Endothelial cell (in vitro differentiated cells): ENCODE measurements at regions not wholly inside any gene's neighbourhood (a gene's known extent, or its start where the extent isn't known, plus 50 kb on each side); places are given as distances from the start of the nearest gene placed in this dataset.

Source experiments
- DNase-seq: peaks from one replicate; pipeline ENCODE4 v3.0.0; 2021; ENCODE audit warnings: low spot score
- H3K27ac Mint-ChIP-seq: one replicate; pipeline ENCODE4 v1.8.0; 2021; ENCODE audit warnings: mixed read lengths, inconsistent platforms; ENCODE audit not compliant: unreplicated experiment
- H3K27me3 Mint-ChIP-seq: one replicate; pipeline ENCODE4 v1.8.0; 2021; ENCODE audit warnings: mild to moderate bottlenecking, moderate library complexity, mixed read lengths, inconsistent platforms; ENCODE audit not compliant: unreplicated experiment
- H3K36me3 Mint-ChIP-seq: one replicate; pipeline ENCODE4 v1.8.0; 2021; ENCODE audit warnings: mild to moderate bottlenecking, low read depth, mixed read lengths, inconsistent platforms; ENCODE audit not compliant: unreplicated experiment
- H3K4me1 Mint-ChIP-seq: one replicate; pipeline ENCODE4 v1.8.0; 2021; ENCODE audit warnings: mild to moderate bottlenecking, mixed read lengths, inconsistent platforms; ENCODE audit not compliant: unreplicated experiment
- H3K4me3 Mint-ChIP-seq: one replicate; pipeline ENCODE4 v1.8.0; 2021; ENCODE audit warnings: mild to moderate bottlenecking, mixed read lengths, inconsistent platforms; ENCODE audit not compliant: unreplicated experiment
- H3K9me3 Mint-ChIP-seq: one replicate; pipeline ENCODE4 v1.8.0; 2021; ENCODE audit warnings: mixed read lengths, inconsistent platforms; ENCODE audit not compliant: unreplicated experiment
- TF ChIP-seq, protein P1 (sequence below): fragments of 200-600 bp; sonication (generic); IDR thresholded peaks from one replicate; pipeline ENCODE4 v1.5.0; 2021; ENCODE audit warnings: antibody characterized with exemption; ENCODE audit not compliant: unreplicated experiment

DNA sequence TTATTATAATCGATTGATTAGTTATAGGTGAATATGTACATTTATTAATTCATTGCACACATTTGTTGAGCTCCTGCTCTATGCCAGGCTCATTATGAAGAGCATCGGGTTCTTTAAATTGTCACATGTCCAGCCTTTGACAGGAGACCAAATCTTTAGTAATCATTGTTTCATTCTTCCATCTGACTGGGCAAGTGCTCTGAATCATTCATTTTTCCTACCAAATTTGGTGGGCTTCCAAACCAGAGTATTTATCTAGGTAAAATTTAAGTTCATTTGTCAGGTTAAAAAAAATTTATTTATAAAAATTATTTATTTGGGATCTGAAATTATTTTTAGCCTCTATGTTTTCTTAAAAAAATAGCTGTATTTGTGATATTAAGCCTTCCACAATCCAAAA lies 404.9 kb upstream of the MMS22L start:
- Mint-ChIP-seq H3K4me3 (no peak overlapping the region), H3K4me1 (peaks cover 5% of the 10 kb centered on the region), H3K36me3 (no peaks in the 10 kb centered on the region), H3K27ac (no peak overlapping the region), H3K27me3 (no peaks in the 10 kb centered on the region), H3K9me3 (no peaks in the 10 kb centered on the region)
- no peak for DNase-seq
- TF ChIP-seq, protein P1, sequence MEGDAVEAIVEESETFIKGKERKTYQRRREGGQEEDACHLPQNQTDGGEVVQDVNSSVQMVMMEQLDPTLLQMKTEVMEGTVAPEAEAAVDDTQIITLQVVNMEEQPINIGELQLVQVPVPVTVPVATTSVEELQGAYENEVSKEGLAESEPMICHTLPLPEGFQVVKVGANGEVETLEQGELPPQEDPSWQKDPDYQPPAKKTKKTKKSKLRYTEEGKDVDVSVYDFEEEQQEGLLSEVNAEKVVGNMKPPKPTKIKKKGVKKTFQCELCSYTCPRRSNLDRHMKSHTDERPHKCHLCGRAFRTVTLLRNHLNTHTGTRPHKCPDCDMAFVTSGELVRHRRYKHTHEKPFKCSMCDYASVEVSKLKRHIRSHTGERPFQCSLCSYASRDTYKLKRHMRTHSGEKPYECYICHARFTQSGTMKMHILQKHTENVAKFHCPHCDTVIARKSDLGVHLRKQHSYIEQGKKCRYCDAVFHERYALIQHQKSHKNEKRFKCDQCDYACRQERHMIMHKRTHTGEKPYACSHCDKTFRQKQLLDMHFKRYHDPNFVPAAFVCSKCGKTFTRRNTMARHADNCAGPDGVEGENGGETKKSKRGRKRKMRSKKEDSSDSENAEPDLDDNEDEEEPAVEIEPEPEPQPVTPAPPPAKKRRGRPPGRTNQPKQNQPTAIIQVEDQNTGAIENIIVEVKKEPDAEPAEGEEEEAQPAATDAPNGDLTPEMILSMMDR = no peak

DNA sequence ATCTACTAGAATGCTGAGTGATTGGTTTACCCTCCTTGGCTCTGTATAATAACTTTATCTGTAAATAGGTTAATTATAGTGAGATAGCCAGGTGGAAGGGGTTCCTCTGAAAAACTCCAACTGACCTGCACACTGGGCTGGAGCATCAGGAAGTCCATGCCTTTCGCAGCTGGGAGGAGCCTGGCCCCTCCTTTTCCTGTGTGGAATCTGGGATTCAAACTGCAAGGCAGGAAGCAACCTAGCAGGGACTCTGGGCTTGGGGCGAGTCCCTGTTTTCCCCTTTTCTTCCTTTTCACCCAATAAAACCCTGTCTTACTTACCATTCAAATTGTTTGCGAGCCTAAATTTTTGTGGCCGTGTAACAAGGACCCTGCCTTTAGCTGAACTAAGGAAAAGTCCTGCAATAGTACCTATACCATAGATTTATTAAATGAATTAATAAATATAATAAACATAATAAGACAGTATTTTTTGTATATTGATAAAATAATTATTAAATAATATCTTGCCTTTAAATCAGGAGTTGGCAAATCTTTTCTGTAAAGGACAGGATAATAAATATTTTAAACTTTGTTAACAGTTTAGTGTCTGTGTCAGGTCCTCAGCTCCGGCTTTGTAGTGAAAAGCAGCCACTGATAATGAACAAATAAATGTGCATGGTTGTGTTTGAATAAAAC lies 406.2 kb upstream of the MMS22L start:
- TF ChIP-seq, protein P1 = no peak
- DNase-seq = no peak
- no peak overlapping the region for H3K27ac Mint-ChIP-seq
- H3K9me3 Mint-ChIP-seq = no peaks in the 10 kb centered on the region
- H3K27me3 Mint-ChIP-seq = no peaks in the 10 kb centered on the region
- peaks cover 5% of the 10 kb centered on the region for H3K4me1 Mint-ChIP-seq
- no peaks in the 10 kb centered on the region for H3K36me3 Mint-ChIP-seq
- no peak overlapping the region for H3K4me3 Mint-ChIP-seq

DNA sequence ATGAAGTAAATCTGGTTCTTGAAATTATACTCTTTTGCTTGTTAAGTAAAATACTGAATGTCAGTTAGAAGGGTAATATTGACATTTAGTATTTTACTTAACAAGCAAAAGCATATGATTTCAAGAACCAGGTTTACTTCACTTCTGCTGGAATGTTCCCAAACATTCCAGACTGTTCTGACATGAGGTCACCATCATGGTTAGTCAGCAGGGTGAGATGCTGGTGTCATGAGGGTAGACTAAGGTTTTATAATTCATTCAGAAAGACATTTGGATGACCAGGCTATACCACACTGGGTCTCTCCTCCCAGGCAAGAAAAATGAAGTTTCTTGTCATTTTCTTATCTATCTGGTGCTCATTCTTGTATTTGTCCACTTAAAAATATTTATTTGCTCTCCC lies 414.4 kb upstream of the MMS22L start:
- no peaks in the 10 kb centered on the region for H3K4me1 Mint-ChIP-seq
- no peaks in the 10 kb centered on the region for H3K9me3 Mint-ChIP-seq
- H3K36me3 Mint-ChIP-seq = no peaks in the 10 kb centered on the region
- no peaks in the 10 kb centered on the region for H3K27me3 Mint-ChIP-seq
- no peak overlapping the region for H3K4me3 Mint-ChIP-seq
- no peak overlapping the region for H3K27ac Mint-ChIP-seq
- no peak for DNase-seq
- TF ChIP-seq, protein P1 = no peak

DNA sequence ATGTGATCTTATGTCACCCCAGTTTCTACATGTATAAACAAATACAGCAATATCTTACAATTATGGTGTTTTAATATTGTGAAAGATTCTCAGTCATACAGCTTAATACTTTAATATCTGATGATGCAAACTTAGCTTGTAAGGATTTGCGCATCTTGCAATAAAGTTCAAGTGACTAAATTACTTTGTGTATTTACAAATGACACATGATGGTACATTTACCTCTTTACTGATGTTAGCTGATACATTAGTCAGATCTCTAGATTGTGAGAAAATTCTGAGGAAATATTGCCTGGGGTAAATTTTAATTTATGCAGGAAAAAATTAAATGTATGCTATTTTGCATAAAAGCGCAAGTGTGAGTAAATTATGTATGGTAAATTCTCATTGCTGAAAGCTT lies 418.8 kb upstream of the MMS22L start:
- H3K4me1 Mint-ChIP-seq = no peaks in the 10 kb centered on the region
- H3K27ac Mint-ChIP-seq = no peak overlapping the region
- H3K4me3 Mint-ChIP-seq = no peak overlapping the region
- H3K27me3 Mint-ChIP-seq = peaks cover 2% of the 10 kb centered on the region
- H3K9me3 Mint-ChIP-seq = no peaks in the 10 kb centered on the region
- TF ChIP-seq, protein P1 = no peak
- no peak for DNase-seq
- no peaks in the 10 kb centered on the region for H3K36me3 Mint-ChIP-seq

DNA sequence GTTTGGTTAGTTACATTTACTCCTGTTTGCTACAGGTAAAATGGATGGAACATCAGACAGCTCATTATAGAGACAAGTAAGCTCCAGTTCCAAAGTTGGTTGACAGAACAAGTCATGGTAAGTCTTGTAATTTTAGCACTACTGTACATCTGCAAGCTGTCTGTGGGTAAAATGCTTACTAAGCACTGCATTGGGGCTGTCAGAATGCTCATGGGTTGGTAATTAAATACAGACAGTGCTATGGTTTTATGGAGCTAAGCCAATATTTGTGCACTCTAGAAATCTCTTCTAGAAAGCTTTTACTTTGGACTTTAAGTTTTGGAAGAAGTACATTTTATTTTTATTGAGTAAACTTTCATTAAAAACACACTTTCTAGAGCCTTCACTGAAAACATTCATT lies 419.2 kb upstream of the MMS22L start:
- Mint-ChIP-seq H3K9me3 (no peaks in the 10 kb centered on the region), H3K4me1 (no peaks in the 10 kb centered on the region), H3K36me3 (no peaks in the 10 kb centered on the region), H3K27me3 (peaks cover 2% of the 10 kb centered on the region), H3K4me3 (no peak overlapping the region), H3K27ac (no peak overlapping the region)
- TF ChIP-seq, protein P1 = no peak
- no peak for DNase-seq
